Astrocyte of the cerebellum (primary cell): ENCODE measurements at regions not wholly inside any gene's neighbourhood (a gene's known extent, or its start where the extent isn't known, plus 50 kb on each side); places are given as distances from the start of the nearest gene placed in this dataset.

Experiments
- DNase-seq: peaks from one replicate; pipeline ENCODE4 v3.0.0-alpha.2; 2011; ENCODE audit warnings: low read depth
- H3K4me3 ChIP-seq: 2 replicates; pipeline ENCODE4 v1.5.1; 2011; ENCODE audit warnings: mild to moderate bottlenecking, low read depth, low read length, moderate library complexity
- in situ Hi-C: cut with HindIII; loops from 2 replicates; pipeline ENCODE4 v1.10.0; 2017; ENCODE audit warnings: low sequenced_read_pairs
- TF ChIP-seq, protein P1 (sequence below): IDR thresholded peaks from 2 replicates; pipeline ENCODE4 v1.5.1; 2012; ENCODE audit warnings: low read length, low read depth, moderate library complexity, mild to moderate bottlenecking; ENCODE audit errors: missing control alignments

DNA sequence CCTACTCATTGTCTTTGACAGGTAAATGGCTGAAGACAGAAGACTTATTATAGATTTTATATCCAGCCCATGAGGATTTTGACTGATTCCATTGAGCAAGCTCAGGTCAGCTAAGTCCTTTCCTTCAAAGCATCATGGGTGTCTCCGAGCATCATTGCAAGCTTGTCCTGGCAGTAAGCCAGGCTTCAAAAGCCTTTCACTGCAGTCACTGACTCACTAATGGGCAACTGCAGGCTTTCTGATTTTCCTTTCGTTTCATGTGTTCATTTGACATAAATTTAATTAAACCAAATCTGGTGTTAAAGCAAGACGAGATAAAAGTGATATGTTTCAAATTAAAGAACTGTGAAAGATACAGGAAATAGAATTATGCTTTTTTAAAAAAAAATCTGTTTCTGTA, 426.2 kb downstream of the ANXA1 start:
- TF ChIP-seq, protein P1, sequence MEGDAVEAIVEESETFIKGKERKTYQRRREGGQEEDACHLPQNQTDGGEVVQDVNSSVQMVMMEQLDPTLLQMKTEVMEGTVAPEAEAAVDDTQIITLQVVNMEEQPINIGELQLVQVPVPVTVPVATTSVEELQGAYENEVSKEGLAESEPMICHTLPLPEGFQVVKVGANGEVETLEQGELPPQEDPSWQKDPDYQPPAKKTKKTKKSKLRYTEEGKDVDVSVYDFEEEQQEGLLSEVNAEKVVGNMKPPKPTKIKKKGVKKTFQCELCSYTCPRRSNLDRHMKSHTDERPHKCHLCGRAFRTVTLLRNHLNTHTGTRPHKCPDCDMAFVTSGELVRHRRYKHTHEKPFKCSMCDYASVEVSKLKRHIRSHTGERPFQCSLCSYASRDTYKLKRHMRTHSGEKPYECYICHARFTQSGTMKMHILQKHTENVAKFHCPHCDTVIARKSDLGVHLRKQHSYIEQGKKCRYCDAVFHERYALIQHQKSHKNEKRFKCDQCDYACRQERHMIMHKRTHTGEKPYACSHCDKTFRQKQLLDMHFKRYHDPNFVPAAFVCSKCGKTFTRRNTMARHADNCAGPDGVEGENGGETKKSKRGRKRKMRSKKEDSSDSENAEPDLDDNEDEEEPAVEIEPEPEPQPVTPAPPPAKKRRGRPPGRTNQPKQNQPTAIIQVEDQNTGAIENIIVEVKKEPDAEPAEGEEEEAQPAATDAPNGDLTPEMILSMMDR, result no peak
- DNase-seq, result peak; percentile 62
- in situ Hi-C loops, result no loop called here
- no peak overlapping the region for H3K4me3 ChIP-seq

DNA sequence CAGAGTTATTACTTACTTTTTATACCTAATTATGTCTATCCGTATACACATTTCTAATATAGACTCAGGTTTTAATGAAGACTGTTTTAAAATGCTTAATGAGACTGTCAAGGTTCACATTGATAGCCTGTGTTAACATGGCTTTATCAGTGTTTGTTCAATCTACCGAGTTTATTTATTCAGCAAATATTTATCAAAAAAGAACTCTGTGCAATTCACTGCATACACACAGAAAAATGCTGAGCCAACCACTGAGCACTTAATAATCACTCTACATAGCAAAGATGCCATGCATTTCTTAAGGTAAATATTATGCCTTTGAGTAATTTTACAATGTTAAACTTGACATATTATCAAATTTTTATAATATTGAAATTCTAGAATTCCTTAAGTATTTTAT, 428.2 kb downstream of the ANXA1 start:
- TF ChIP-seq, protein P1, result no peak
- no peak for DNase-seq
- in situ Hi-C loops, result no loop called here
- H3K4me3 ChIP-seq, result no peak overlapping the region

DNA sequence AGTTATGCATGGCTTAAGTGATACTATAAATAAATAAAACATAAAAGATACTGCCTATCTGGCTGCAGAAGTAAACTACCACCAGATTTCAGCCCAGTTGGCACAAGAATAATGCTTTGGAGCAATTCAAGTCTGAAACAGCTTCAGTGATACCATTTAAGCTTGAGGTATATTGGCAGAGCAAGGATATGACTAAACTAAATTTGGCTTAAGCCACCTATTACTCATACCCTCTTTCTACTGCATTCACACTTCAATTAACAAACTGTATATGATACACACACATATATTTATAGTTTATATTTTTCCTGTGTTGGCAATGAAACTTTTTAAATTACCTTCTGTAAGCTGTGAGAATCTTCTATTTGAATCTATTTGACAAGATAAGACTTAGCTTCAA, 431.9 kb downstream of the ANXA1 start:
- H3K4me3 ChIP-seq, result no peak overlapping the region
- TF ChIP-seq, protein P1, result no peak
- in situ Hi-C loops, result no loop called here
- DNase-seq, result peak; percentile 69

DNA sequence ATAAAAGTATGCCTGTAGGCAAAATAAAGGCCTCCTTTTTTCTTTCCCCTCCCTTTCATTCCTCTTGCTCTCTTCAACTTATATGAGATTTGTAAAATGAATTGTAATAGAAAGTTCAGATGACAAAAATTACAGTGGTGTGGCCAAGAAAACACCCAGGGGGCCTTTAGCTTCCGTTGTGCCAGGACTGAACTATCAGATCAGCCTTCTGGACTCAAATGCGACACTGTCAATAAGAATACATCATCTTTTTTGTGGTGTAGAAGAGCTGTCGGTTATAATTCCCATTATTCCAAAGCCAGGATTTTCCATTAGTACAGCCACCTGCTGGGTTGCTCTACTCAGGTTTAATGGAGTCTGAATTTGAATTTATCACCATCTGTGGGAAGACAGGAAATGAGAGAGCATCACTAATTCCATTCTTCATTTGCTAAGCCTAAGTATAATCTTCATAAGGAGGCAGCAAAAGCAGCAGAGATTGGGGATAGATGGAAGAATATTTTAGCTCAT, 443.4 kb downstream of the ANXA1 start:
- H3K4me3 ChIP-seq, result no peak overlapping the region
- in situ Hi-C loops, result no loop called here
- TF ChIP-seq, protein P1, result no peak
- no peak for DNase-seq

DNA sequence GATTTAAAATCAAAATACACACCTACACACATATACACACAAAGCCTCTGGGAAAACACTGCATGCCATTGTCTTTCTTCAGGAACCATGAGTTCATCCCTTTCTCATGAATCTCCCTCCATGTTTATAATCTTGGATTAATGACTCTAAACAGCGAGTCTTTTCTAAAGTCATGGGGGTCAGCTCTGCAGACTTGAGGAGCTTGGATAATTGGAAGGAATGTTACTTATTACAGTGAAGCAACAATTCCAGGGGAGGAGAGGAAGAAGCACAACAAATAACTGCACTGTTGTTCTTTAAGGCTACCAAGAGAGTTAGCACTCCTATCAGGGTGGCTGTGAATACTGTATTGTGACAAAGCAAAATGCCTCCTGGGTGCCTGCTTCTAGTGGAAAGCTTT, 444.7 kb downstream of the ANXA1 start:
- TF ChIP-seq, protein P1, result no peak
- in situ Hi-C loops, result no loop called here
- no peak for DNase-seq

DNA sequence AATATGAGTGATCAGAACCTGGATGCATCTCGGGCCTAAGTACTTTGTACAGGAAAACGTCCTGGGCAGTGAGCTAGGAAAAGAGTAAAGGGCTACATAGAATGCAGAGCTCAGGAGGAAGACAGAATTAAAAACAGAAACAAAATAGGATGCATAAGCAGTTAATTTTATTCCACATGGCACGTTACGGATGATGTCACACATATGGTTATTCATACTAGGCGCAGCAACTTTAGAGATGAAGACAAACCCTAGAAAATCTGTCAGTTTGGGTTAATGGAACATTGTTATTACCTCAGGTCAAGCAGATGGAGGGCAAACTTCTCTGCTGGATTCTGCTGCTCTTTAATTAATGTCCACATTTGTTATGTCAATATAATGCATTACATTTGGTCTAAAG, 445.4 kb downstream of the ANXA1 start:
- TF ChIP-seq, protein P1, result no peak
- H3K4me3 ChIP-seq, result no peak overlapping the region
- in situ Hi-C loops, result no loop called here
- no peak for DNase-seq

More for the DNA sequence above, 444.7 kb downstream of the ANXA1 start:
- H3K4me3 ChIP-seq, result no peak overlapping the region

DNA sequence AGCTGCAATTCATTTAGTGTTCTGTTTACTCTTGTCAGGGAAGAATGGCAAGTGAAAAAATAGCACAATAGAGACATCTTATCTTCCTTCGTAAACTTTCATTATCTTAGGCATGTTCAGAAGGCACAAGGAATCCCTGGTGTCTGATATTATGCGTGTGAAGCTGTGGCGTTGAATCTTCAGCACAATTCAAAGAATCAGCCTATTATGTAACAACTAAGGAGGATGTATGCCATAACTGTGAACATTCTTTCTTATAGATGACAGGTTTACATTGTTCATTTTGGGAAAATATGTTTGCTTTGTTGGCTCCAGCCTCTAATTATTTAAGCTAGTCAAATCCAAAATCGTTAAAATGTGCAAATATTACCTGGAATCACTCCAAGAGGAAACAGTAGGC, 446.1 kb downstream of the ANXA1 start:
- DNase-seq, result no peak
- in situ Hi-C loops, result no loop called here
- TF ChIP-seq, protein P1, result no peak
- H3K4me3 ChIP-seq, result no peak overlapping the region
